ENCODE measurements at regions not wholly inside any gene's neighbourhood (a gene's known extent, or its start where the extent isn't known, plus 50 kb on each side); places are given as distances from the start of the nearest gene placed in this dataset.
"Not testable (repeated sequence)": the region's sequence is repeated elsewhere in the genome, so short reads cannot be mapped to it uniquely, and the experiment has no call there.

DNA sequence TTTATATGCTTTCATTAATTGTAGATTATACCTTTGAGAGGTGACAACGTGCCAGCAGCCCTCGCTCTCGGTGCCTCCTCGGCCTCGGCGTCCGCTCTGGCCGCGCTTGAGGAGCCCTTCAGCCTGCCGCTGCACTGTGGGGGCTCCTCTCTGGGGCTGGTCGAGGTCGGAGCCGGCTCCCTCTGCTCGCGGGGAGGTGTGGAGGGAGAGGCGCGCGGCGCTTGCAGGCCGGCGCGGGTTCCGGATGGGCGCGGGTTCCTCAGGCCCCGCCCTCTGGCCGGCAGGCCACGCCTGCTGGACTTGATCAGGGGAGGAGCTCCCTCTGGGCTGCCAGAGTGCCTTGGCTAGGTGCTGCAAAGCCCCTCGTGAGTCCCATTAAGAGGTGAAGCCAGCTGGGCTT lies 321.1 kb upstream of the PCDH18 start:
- DNase-seq: no peak

DNA sequence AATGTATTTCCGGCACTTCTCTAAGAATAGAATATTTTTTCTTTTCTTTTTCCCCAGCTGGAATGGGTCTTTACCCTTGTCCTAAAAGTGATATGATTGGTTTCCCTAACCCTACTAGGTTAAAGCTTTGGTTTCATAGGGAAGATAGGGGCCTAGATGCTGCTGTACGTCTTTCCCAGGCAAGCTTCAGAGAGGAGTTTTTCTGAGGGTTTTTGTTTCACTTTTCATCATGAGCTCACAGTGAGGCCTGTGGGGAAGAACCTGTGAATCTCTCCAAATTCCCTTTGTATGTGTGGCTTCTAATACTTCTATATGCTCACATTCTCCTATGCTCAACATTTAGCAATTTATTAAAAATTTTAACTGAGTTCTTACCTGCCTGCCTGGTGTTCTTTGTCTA lies 320.0 kb upstream of the PCDH18 start:
- DNase-seq: no peak

DNA sequence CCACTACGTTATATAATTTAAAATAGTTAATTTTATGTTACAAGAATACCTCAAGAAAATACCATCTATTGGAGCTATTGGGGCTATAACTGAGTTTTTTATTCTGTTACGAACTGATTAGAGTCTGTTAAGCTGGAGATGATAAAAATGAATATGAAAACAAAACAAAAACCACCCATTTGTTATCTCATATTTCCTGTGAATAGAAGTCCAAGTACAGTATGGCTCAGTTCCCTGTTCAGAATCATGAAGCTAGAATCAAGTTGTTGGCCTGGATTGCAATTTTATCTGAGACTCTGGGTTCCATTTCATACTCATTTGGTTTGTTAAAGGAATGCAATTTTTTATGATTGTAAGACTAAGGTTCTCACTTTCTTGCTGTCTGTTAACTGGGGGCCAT lies 319.1 kb upstream of the PCDH18 start:
- DNase-seq: no peak

DNA sequence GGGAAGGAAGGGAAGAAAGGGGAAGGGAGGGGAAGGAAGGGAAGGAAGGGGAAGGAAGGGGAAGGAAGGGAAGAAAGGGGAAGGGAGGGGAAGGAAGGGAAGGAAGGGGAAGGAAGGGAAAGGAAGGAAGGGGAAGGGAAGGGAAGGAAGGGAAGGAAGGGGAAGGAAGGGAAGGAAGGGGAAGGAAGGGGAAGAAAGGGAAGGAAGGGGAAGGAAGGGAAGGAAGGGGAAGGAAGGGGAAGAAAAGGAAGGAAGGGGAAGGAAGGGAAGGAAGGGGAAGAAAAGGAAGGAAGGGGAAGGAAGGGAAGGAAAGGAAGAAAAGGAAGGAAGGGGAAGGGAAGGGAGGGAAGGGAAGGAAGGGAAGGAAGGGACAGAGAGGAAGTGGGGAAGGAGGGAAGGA lies 295.7 kb upstream of the PCDH18 start:
- not testable (repeated sequence) for DNase-seq

DNA sequence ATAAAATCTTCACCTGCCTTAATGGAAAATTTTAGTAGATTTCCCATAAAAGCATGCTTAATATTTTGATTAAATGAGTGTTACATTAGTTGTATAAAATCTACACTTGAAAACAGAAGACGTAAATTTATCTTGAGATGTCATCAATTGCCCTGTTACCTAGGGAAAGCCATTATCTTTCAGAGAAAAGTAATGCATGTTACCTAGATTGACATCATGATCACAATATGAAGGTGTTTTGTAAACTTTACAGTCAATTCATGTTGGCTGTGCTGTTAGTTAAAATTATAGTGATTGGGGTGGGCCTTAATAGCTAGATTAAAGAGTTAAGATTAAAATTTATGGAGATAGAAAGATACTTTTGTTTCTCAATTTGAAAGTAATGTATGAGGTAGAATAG lies 293.2 kb upstream of the PCDH18 start:
- no peak for DNase-seq

DNA sequence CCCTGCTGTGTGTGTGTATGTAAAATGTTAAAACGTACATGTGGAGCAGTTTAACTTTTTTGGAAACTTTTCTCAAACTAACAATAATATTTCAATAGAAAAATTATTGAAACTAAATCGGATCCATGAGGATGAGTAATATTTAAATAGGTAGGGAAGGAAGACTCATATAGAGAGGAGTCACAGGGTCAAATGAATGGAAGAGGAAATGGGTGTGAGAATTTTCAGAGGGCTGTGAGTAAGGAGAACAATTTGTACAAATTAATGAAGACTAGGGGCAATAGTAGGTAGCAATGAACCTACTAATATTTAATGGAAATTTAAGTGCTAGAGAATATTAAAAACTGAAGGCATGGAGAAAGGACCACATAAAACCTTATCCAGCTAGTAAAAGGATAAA lies 290.7 kb upstream of the PCDH18 start:
- no peak for DNase-seq

DNA sequence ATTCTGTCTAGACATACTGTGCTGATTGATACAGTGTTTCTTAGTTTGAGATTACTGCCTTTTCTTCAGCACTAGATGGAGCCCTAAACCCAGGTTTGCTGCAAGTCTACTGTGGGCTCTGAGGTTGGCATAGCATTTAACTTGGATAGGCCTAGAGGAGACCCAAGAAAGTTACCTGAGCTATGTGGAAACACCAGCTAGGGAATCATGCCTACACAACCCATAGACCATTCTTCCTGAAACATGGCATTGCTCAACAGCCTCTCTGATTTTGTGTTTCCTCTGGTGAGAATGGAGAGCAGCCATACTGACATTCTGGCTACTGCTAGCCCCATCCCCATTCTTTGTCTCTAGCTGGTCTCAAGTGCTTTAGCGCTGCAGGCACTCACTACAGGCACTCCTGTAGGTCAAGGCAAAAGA lies 287.7 kb upstream of the PCDH18 start:
- peak; percentile 11 for DNase-seq

DNA sequence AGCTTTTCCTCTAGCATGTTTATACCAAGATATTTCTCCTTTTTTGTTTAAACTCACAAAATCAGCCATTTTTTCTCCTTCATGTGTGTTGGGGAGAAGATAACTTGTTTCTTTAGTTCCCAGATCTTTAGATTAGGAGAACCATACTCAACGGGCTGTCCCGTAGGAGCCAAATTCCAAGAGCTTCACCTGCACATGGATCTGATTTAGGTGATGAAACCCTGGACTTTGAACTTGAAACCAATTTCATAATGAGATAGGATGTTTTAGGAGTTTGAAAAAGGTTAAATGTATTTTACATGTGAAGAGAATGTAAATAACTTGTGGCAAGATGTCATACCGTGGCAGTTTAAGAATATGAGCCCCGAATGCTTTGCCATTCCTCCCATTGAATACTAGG lies 280.0 kb upstream of the PCDH18 start:
- no peak for DNase-seq

DNA sequence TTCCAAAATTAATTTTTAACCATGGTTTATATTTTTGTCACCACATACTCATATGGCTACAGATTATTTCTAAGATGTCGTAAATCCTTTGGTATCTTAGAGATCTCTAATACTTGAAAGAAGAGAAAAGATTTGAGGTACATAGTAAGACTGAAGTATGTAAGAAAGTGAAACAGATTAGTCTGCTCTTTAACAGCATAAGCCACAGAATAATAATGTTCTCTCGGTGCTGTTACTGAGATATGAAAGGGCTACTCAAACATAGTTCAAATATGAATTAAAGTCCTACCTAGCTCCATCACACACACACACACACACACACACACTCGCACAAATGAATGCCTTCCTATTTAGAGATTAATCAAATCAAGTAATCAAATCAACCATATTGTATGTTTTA lies 274.1 kb upstream of the PCDH18 start:
- no peak for DNase-seq

DNA sequence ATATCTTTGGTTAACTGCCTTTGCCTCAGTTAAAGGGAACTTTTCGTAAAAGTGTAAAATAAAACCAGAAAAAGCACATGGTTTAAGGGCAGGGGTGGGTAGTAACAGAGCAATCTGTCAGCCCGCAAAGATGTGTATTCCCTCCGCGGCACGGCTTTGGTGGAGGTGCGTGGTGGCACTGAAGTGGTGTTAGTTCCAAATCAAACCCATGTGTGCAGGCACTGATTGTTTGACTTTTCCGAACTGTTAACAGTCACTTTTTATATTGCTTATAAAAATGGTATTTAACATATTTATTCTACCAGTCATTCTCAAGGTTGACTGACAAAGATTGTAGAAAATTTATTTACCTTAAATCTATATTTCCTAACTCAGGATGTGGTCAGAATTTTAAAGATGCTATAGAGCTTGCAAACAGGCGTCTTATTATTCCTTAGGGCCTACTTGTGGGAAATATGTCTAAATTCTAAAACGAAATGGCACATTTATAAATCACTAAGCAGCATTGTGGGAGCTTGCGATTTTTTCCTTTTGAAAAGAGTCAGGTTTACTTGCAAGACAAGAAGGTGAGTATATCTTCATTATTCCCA lies 272.7 kb upstream of the PCDH18 start:
- DNase-seq: no peak

DNA sequence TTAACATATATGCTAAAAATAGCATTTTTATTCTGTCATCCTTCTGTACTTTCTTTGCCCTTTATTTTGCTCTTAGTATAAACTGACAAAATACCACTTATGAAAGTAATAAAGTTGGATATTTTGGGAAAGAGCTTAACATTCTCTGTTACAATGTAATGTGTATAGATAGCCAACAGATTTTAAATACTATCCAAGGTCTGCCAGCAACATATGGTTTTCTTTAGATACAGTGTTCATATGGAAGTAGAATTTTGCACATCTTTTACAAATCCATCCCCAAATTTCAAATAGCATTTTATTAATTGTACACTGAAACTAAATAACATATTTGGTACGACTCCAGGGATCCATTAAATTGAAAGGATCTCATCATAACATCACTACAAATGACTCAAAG lies 268.6 kb upstream of the PCDH18 start:
- peak; percentile 43 for DNase-seq

DNA sequence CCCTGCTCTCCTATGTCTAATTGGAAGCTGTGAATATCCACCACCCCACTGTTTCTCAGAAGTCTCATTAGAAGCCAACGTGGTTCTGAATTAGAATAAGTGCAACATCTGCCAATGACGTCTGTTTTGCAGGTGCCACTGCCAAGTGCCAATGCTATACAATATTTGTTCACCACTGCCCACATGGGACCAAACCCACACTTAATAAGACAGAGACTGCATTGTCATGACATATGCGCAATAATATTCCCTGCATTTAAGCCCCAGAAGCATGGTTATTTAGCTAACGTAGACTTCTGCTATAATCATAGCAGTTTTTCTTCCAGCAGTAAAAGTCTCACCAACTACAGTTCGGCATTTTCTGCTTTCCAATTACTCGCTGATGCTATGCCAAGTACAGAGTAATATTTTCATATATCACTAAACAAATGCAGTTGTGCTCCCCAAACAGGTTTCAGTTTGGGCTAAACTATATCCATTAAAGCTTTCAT lies 262.5 kb upstream of the PCDH18 start:
- peak; percentile 93 for DNase-seq

DNA sequence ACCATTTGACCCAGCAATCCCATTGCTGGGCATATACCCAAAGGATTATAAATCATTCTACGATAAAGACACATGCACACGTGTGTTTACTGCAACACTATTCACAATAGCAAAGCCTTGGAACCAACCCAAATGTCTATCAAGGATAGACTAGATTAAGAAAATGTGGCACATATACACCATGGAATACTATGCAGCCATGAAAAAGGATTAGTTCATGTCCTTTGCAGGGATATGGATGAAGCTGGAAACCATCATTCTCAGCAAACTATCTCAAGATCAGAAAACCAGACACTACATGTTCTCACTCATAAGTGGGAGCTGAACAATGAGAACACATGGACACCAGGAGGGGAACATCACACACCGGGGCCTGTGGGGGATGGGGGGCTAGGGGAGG lies 257.0 kb upstream of the PCDH18 start:
- not testable (repeated sequence) for DNase-seq

DNA sequence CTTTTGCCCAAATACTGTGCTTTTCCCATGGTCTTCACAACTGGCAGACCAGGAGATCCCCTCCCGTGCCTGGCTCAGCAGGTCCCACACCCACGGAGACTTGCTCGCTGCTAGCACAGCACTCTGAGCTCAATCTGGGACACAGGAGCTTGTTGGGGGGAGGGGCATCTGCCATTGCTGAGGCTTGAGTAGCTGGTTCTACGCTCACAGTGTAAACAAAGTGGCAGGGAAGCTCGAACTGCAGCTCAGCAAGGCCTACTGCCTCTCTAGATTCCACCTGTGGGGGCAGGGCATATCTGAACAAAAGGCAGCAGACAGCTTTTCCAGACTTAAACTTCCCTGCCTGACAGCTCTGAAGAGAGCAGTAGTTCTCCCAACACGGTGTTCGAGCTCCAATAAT lies 251.6 kb upstream of the PCDH18 start:
- not testable (repeated sequence) for DNase-seq

DNA sequence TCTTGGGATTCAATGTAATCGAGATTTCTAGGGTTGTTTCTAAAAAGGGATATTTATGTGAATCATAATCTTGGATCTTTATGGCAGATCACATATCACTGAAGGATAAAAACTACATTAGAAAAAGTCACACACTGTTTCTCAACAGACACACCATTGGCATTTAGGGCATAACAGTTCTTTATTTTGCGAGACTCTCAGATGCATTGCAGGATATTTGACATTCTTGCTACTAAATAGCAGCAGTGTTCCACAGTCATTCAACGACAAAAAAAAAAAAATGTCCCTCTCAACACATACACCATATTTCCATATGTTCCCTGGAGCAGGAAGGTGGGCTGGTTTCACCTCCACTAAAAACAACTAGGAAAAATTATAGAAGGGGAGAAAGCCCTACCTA lies 243.4 kb upstream of the PCDH18 start:
- DNase-seq: no peak

DNA sequence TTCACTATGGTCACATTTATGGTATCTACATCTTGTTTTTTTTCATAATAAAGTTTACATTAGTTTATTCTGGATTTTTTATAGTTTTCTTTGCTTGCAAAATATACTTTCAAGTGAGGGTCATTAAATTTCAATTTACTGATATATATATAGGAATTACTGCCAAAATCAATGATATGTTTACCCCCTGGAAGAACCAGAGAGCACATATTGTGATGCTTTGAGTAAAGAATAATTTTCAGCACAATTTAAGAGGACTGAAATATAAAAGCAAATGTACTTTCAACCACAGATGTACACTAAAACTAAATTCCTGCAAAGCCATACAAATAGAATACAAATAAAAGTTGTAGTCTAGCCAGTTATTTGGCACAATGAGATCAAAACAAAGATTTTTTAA lies 242.2 kb upstream of the PCDH18 start:
- DNase-seq: no peak

DNA sequence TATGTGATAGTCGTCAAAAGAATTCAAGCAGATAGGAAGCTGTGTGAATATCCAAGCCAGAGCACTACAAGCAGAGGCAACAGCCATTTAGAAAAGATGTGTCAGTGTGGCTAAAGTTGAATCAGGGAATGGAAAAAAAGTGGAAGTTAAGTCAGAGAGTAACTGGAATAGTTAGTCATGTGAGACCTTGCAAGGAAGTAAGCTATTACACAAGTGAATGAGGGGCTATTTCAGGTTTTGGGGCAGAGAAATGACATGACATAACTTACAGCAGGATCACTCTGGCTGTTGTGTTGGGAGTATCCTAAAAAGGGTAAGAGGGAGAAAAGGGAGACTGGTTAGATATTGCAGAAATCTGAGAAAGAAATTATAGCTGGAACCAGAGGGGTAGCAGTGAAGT lies 236.6 kb upstream of the PCDH18 start:
- no peak for DNase-seq

DNA sequence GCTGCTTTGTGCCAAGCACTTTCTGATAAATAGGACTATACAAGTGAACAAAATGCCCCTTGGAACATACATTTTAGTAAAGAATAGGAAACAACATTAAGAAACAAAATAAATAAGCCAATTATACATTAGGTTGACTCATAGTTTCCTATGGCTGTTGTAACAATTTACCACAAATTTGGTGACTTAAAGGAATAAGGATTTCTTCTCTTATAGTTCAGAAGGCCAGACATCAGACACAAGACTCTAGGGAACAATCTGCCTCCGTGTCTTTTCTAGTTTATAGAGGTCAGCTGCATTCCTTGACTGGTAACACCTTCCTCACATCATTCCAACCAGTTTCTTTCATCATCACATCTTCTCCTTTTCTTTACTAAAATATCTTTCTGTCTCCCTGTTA lies 235.9 kb upstream of the PCDH18 start:
- no peak for DNase-seq

DNA sequence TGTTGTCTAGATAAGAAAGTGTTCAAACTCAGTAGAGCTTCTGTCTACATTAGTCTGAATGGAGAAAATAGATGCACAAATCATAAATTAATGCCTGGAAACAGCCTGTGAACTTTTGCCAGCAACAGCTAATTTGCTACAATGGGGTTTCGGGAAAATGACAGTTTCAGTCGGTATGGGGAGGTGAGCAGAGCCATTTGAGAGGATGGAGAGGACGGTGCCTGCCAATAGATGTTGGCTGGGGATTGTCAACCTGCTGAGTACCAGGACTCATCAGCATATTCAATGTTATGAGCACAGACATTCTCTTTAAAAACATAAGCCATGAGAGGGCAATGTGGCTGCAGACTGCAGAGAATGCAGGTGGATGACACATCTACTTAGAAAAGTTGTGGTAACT lies 230.3 kb upstream of the PCDH18 start:
- DNase-seq: no peak

DNA sequence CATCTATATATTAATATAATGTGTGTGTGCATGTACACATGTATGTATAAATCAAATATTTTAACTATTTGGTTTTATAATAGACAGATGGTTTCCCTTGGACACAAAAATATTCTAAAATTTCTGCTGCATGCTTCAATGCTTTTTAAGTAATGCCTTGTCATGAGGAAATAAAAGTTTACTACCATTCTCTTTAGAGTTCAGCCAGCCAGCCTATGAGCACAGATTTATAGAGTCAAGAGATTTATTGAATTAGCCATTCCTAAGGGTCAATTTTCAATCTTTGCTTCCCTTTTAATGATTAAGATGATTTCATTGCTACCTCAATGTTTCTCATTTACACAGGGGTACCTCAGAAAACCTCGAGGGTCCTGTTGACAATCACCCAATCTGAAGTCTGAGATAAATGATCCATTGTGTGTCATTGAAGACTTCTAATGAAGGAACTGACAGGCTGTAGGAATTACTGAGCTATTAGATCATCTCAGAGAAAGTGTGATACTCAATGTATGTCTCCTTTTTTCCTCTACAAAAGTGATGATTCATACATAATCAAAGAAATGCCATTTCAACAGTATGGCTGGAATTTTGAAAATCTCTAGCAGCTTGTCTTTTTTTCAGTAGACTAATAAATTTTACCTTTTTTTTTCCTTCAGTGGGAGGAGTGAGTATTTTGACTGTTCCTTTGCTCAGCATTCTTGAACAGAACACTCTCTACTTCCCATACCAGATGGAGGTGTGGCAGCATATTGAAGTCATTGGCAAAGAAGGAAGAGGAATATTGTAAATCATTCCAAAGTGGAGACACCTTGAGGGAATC lies 222.6 kb upstream of the PCDH18 start:
- DNase-seq: no peak

DNA sequence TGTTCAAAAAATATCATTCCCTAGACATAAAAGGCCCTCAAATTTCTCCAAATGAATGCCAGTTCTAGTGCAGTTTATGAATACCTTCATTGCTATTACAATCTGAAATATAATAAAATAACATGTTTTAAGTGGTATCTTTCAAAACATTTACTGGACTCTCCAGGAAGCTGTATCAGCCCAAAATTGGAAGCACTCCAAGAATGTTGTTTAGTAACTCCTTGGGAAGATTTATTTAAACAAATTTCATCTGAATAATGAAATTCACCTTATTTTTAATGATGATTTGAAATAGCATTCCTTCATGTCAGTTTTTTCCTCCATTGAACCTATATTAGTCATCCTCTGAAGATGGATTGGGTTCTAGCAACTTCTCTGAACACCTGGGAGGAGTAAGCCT lies 217.2 kb upstream of the PCDH18 start:
- DNase-seq: no peak

DNA sequence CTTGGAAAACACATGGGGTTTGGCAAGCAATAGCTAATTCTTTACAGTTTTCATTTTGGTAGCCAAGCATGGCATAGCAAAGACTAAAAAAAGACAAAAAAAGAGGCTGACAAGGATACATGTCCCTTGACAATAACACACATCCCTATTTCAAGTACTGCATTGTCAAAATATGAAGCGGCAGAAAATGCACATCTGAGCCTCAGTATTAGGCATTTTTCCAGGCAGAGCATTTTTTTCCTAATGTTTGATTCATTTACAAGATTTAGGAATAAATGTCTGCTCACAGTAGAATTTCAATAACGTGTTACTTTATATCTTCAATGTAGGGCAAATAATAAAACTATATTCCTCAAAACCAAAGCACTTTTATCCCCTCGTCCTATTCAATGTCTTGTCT lies 216.3 kb upstream of the PCDH18 start:
- DNase-seq: no peak

DNA sequence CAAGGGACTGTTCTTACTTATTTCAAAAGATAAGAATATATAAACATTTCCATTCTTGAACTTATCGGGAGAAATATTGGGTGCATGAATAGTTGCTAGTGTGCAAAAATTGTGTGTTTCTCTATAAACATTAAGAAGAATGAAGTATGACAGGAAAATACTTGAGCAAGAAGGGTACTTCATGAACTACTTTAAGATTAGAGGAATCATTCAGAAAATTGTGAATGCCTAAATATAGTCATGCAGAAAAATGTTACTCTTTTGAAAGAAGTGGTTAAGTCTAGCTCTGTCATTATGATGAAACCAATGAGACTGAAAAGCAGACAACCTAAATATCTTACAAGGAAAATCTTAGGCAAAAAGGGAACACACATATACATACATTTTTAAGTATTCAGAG lies 207.8 kb upstream of the PCDH18 start:
- no peak for DNase-seq

DNA sequence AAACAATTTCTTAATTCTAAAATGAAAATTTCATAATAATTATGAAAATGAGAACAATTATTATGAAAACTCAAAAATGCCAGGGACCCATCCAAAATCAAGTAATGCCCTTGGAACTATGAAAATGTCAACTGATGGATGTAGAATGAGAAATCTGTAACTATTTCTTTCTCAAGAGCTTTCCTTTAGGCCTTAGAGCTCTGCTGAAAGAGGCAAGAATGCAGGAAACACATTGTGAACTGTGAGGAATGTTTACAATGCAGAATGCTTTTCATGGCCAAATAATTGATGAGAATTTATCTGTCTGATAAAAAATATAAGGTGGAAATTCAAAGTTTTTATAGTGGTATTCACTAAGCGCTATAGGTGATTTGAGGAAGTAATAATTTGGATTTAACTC lies 207.1 kb upstream of the PCDH18 start:
- DNase-seq: no peak
